Putamen (tissue), 1 donor: ENCODE measurements at regions not wholly inside any gene's neighbourhood (a gene's known extent, or its start where the extent isn't known, plus 50 kb on each side); places are given as distances from the start of the nearest gene placed in this dataset.
"Not testable (repeated sequence)": the region's sequence is repeated elsewhere in the genome, so short reads cannot be mapped to it uniquely, and the experiment has no call there.

Experiments used
- DNase-seq: peaks from one replicate; pipeline ENCODE4 v3.0.0-alpha.2; 2016; ENCODE audit warnings: low spot score

- DNase-seq, result no peak
Measured at GRCh38 chr5:13640270-13640669, 304.2 kb downstream of the DNAH5 start.

GRCh38 chr5:13632676-13633075 is 311.8 kb downstream of the DNAH5 start:
- no peak for DNase-seq

DNA sequence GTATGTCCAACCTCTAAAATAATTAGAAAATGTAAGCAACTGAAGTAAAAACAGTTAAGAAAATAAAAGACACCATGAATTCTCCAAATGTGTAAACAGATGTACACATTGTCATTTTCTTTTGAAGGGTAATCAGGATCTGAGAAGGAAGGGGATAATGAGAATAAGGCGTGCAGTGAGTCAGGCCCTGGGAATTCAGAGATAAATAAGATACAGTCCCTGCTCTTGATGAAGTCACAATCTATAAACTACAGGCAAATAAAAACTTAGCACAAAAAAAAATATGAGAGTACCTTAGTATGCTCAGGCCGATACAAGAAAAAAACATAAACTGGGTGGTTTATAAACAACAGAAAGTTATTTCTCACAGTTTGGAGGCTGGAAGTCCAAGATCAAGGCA is 315.3 kb downstream of the DNAH5 start:
- DNase-seq, result no peak

DNA sequence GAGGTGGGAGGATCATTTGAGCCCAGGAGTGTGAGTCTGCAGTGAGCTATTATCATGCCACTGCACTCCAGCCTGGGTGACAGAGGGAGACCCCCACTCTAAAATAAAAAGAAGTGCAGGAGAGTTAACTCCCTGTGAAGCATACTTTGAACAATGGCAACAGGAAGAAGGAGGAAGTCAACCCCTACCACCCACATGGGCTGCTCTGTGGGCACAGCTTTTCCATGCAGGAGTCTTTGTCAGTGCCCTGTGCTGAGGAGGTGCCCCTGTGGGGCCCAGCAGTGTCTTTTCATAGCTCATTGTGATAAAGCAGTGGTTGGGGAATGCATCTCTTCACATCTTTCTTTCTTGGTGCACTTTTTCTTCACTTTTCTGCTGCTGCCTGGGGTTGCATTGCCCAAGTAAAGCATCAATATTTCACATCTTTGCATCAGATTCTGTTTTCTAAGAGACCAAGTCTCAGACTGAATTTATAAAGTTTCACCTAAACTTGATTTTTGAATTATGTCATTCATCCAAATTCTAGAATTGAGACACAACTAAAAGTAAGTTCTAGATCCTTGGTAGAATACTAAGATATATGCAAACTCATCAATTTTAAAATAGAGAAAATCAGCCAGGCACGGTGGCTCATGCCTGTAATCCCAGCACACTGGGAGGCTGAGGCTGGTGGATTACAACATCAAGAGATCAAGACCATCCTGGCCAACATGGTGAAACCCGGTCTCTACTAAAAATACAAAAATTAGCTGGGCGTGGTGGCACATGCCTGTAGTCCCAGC is 316.6 kb downstream of the DNAH5 start:
- no peak for DNase-seq

- no peak for DNase-seq
Measured at GRCh38 chr5:13625616-13626198, 318.8 kb downstream of the DNAH5 start.

- DNase-seq, result no peak
Measured at GRCh38 chr5:13624283-13625074, 320.0 kb downstream of the DNAH5 start.

- DNase-seq, result no peak
Measured at GRCh38 chr5:13613621-13614020, 330.9 kb downstream of the DNAH5 start.

- DNase-seq, result no peak
Measured at GRCh38 chr5:13611604-13612003, 332.9 kb downstream of the DNAH5 start.

DNA sequence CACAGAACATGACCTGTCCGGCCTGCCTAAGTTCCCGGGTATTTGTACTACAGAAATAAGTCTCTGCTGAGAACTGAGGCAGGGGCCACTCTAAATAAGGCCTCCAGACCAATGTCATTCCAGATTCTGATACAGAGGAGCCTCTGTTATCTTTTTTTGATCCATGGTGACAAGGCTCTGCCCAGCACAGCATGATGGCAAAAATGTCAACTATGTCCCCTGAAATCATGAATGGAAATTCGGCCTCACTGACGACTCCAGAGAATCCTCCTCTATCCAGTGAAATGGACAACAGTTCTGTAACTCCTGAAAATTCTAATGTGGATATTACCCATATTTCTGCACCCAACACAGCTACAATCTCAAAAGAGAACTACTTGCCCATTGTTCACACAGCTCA is 335.0 kb downstream of the DNAH5 start:
- no peak for DNase-seq

DNA sequence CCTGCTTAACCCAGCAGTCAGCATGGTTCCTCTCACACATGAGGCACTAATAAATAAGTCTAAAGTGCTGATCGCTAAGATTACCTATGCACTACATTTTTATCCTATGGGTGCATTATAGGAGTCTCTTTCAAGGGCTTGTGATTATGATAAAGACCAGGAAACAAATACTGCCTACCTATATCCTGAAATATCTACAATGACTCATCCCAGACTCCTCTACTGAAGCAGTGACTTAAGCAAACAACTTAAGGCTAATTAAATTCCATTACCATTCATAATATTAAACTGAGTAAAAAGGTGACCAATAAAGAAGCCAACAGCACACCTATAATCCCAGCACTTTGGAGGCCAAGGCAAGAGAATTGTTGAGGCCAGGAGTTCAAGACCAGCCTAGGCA is 338.4 kb downstream of the DNAH5 start:
- no peak for DNase-seq

GRCh38 chr5:13601112-13601511 is 343.4 kb downstream of the DNAH5 start:
- DNase-seq, result no peak

DNA sequence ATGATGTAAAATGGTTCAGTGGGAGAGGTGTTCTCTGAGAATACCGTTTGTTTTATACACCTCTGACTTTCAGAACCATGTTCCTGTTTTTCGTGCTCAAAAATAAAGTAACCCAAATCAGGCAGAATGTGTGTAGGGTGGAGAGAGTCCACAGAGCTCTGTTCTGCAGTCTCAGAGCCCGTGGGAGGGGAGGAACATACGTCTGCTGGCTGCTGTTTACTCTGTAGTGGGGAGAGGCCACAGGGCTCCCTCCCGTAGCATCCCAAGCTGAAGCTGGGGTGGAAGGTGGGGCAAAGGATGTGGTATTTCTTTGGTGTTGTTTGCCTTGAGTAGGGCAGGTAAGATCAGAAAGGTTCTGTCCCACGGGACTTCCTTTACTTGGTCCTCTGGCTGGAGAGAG is 348.5 kb downstream of the DNAH5 start:
- DNase-seq, result no peak

GRCh38 chr5:13591621-13592020 is 352.9 kb downstream of the DNAH5 start:
- DNase-seq, result no peak

DNA sequence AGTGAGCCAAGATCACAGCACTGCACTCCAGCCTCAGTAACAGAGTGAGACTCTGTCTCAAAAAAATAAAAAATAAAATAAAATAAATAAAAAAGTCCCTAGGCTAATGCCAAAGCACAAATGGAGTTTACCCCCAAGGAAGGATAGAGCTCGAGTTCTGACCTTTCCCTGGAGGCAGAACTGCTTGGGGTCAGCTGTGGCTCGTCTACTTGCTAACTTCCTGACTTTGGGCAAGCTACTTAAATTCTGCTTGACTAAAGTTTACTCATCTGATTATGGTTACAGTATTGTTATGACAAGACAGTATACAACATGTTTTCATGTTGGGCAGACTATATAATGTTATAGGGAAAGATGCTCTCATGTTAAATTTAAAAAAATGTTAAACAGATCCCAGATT is 359.2 kb downstream of the DNAH5 start:
- DNase-seq, result no peak

GRCh38 chr5:13581914-13582313 is 362.6 kb downstream of the DNAH5 start:
- no peak for DNase-seq

DNA sequence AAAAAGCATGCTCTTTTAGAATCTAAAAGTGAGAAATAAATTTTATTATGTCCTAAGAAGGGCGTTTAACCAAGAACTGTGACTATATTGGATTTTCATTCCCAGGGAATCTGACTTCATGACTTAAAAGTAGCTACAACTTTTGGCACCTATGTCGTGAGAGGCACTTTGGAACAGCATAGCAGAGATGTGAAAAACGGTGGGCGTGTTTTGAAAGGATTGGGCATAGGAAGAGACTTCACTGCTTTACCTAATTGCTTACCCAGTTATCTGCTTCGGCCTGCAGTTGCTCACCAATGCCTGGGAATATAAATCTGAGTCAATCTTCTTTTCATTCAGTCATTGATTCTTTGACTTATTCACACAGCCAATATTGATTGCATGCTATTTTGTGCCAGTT is 363.4 kb downstream of the DNAH5 start:
- DNase-seq, result no peak

GRCh38 chr5:13580058-13580457 is 364.4 kb downstream of the DNAH5 start:
- no peak for DNase-seq

- DNase-seq, result not testable (repeated sequence)
Measured at GRCh38 chr5:13579091-13579490, 365.4 kb downstream of the DNAH5 start.

DNA sequence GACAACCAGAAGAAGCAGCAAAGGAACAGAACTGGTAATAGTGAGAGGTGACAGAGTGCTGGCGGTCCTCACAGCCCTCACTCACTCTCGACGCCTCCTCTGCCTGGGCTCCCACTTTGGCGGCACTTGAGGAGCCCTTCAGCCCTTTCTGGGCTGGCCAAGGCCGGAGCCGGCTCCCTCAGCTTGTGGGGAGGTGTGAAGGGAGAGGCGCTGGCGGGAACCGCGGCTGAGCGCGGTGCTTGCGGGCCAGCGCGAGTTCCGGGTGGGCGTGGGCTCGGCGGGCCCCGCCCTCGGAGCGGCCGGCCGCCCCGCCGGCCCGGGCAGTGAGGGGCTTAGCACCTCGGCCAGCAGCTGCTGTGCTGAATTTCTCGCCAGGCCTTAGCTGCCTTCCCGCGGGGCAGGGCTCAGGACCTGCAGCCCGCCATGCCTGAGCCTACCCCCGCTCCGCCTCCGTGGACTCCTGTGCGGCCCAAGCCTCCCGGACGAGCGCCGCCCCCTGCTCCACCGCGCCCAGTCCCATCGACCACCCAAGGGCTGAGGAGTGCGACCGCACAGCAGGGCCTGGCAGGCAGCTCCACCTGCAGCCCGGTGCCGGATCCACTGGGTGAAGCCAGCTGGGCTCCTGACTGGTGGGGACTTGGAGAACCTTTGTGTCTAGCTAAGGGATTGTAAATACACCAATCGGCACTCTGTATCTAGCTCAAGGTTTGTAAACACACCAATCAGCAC is 366.0 kb downstream of the DNAH5 start:
- not testable (repeated sequence) for DNase-seq

DNA sequence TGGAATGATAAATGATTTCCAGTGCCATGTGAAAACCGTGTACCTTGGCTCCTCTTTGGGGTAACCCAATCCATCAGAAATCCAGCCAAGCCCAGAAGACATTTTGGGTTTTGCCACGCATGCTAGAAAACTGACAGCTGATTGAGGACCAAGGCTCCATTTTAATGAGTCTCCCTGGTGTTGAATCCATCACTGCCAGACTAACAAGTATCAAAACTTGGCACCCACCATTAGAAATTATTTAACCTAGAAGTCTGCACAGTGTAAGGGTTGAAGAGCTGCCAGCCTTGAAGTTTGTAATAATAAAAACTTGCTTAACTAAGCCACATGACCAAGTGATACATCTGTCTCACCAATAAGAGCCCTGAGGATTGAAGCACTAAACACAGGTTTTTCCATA is 369.9 kb downstream of the DNAH5 start:
- no peak for DNase-seq

- DNase-seq, result no peak
Measured at GRCh38 chr5:13572163-13572562, 372.3 kb downstream of the DNAH5 start.

DNA sequence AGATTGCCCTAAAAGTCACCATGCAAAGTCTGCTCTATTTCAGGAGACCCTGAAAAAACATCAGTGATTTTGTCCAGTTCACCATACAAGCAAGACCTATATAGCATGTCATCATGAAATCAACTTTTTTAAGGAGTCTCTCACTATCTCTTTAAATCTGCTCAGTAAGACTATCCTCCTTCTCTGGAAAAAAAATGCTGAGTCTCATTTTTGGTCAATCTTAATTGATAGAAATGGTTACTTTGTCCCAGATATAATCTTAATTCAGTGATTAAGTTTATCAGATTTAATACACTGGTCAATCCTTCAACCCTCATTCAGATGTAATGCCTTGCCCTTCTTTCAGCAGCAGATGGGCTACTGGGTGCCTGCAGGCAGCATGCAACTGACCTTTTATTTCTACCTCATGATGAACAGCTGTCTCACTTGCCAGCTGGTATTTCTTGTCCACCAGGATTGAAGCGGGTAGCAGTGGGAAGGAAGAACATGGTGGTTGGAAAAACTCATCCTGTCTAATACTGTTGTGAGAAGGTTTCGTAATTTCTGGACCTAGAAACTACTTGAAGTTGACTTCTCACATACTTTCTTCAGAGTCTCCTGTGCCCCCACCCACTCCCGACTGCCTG is 375.3 kb downstream of the DNAH5 start:
- no peak for DNase-seq
